HG03469 (cell line): ENCODE measurements at regions not wholly inside any gene's neighbourhood (a gene's known extent, or its start where the extent isn't known, plus 50 kb on each side); places are given as distances from the start of the nearest gene placed in this dataset.

Source experiments
- ATAC-seq: cut with Tn5 transposase; IDR thresholded peaks from one replicate; pipeline ENCODE4 v1.9.1; 2021; ENCODE audit warnings: mild to moderate bottlenecking, moderate library complexity, moderate number of reproducible peaks; ENCODE audit not compliant: unreplicated experiment

GRCh38 chr2:129769185-129769991 is 210.1 kb upstream of the RAB6C start:
- ATAC-seq: no peak

GRCh38 chr2:129771418-129772189 is 207.9 kb upstream of the RAB6C start:
- no peak for ATAC-seq

- ATAC-seq: no peak
Observed at GRCh38 chr2:129772190-129772579, 207.3 kb upstream of the RAB6C start.

- ATAC-seq: no peak
Observed at GRCh38 chr2:129775952-129776653, 203.4 kb upstream of the RAB6C start.

GRCh38 chr2:129777146-129777545 is 202.3 kb upstream of the RAB6C start:
- ATAC-seq: no peak

GRCh38 chr2:129777762-129778583 is 201.5 kb upstream of the RAB6C start:
- no peak for ATAC-seq

- no peak for ATAC-seq
Observed at GRCh38 chr2:129778584-129778877, 200.9 kb upstream of the RAB6C start.

- ATAC-seq: no peak
Observed at GRCh38 chr2:129779783-129780182, 199.7 kb upstream of the RAB6C start.

GRCh38 chr2:129780316-129781270 is 198.9 kb upstream of the RAB6C start:
- ATAC-seq: no peak

- no peak for ATAC-seq
Observed at GRCh38 chr2:129781749-129782632, 197.5 kb upstream of the RAB6C start.

- no peak for ATAC-seq
Observed at GRCh38 chr2:129782633-129782990, 196.9 kb upstream of the RAB6C start.

- no peak for ATAC-seq
Observed at GRCh38 chr2:129784486-129784885, 195.0 kb upstream of the RAB6C start.

- no peak for ATAC-seq
Observed at GRCh38 chr2:129791712-129792111, 187.8 kb upstream of the RAB6C start.

GRCh38 chr2:129793431-129793902 is 186.0 kb upstream of the RAB6C start:
- ATAC-seq: no peak

- no peak for ATAC-seq
Observed at GRCh38 chr2:129794116-129794515, 185.3 kb upstream of the RAB6C start.

- no peak for ATAC-seq
Observed at GRCh38 chr2:129794540-129794939, 184.9 kb upstream of the RAB6C start.

GRCh38 chr2:129796225-129796624 is 183.2 kb upstream of the RAB6C start:
- ATAC-seq: no peak

GRCh38 chr2:129796801-129797488 is 182.5 kb upstream of the RAB6C start:
- ATAC-seq: no peak
